ENCODE measurements at regions not wholly inside any gene's neighbourhood (a gene's known extent, or its start where the extent isn't known, plus 50 kb on each side); places are given as distances from the start of the nearest gene placed in this dataset.

- TF ChIP-seq CTCF (IDR thresholded peaks at IDR 0.05) (no peak), POLR2A (IDR thresholded peaks at IDR 0.05) (no peak)
Measured at GRCh38 chr6:132041706-132042105, 90.5 kb upstream of the CCN2 start.

All from Peyer's patch (tissue), 4 donors.